8988T (cell line): ENCODE measurements at regions not wholly inside any gene's neighbourhood (a gene's known extent, or its start where the extent isn't known, plus 50 kb on each side); places are given as distances from the start of the nearest gene placed in this dataset.

Experiments used
- DNase-seq: peaks from one replicate; pipeline ENCODE4 v3.0.0; 2011

DNA sequence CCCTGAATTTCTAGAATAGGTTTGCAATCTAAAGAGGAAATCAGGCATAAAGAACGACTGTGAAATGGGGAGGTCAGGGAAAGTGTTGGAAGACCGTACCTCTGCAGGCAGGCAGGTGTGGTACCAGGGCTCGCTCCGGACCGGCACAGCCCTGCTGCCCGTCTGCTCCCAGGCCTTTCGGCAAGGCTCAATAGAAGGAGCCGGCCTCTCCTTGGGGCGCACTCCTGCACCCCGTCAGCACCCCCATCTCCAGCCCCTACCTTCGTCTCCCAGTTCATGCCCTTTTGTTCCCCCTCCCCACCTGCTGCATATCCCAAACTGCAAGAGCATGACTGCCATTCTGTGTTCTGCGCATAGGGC, 139.8 kb upstream of the SOX1 start:
- DNase-seq: no peak

DNA sequence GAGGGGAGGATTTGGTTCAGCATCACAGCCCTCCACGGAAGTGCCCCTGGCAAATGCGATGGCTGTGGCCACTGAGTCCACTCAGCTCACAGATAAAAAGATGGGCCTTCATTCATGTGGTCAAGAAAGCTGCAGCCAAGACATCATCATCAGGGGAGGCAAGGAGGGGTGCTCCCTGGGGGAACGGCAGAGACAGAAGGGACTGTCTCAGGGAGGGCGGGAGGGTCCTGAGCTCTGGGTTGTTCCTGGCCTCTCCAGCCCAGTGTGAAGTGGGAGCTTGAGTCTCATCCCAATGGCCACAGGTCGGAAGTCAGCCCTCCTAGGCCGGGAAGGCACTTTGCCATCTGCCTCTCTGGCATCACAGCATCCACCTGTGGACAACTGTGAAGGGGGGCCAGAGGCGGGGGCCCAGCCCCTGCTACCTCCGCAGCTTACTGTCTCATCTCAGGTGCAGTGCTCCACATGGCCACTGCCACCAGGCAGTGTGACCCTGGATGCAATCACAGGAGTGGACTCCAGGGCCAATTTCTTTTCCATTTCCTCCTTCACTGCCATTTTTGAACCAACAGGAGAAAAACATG, 137.8 kb upstream of the SOX1 start:
- no peak for DNase-seq

DNA sequence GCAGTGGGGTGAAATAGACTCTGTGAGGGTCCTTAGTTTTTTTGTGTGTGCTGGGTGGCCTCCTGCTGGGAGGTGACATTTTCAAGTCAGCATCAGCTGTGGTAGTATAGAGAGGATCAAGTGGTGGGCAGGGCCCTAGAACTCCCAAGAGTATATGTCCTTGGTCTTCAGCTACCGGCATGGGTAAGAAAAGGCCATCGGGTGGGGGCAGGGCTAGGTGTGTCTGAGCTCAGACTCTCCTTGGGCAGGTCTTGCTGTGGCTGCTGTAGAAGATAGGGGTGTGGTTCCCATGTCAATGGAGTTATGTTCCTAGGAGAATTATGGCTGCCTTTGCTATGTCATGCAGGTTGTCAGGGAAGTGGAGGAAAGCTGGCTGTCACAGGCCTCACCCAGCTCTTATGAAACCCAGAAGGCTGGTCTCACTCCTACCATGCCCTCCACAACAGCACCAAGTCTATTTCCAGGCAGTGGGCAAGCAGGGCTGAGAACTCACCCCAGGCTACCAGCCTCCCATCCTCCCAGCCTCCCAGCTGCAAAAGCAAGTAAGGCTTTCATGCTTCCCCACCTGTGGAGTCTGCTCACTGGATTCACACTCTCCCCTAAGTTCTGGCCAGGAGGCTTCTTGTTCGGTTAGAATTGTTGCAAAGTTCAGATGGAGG, 130.6 kb upstream of the SOX1 start:
- no peak for DNase-seq

DNA sequence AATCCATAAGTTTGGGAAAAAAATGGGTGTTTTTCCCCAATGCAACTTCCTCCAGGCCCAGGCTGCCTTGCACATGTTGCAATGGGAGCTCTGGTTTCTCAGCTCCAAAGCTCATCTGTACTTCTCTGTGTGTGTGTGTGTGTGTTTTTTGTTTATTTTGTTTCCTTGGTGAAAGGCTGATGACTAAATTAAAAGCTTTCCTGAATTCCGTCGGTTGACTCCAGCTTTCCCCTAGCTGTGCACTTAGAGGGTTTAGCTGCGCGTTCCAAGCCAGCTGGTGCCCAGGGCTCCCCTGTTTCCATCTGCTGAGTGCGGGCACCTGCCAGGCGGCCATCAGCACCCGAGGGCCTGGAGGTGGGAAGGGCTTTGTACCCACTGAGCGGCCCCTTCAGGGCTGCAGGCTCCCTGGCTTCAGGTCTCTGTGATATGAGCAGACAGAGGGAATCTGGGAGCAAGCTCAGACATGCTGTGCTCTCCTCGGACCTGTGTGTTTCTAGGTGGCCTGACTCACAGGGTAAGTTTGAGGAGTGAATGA, 129.1 kb upstream of the SOX1 start:
- DNase-seq: no peak

DNA sequence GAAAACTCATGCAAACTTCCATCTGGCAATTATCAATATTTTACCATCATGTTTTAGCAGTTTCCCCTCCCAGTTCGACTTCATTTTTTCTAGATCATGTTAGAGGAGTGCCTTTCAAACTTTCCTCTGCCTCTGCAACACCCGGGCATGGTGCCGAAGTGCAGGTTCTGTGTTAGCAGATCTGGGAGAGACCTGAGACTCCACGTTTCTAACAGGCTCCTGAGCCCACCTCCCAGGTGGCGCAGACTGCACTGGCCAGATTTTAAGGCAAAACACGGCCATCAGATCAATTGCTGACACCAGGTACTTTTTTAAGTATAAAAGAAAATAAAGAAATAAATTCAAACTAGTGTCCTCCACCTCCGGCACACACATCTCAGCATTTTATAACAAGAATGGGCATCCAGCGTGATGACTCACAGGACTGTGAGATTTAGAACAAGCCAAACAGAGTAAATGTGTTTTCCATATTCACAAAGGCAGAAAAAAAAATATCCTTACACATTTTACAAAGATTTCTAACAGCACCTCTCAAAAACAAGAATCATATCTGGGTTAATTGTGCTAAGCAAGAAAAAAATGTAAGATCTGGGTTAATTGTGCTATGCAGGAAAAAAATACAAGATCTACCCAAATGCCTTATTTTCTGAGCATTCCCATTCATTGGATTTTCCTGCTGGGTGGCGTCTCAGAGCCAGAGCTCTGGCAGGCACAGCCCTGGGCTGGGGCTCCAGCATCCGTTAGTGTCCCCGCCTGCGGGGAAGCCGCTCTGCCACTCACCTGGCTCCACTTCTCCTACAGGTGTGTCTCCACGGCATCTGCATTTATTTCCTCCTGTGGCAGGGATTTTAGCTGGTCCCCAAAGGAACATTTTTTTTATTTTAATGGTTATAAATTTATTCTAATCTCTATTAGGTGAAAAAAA, 127.9 kb upstream of the SOX1 start:
- no peak for DNase-seq

DNA sequence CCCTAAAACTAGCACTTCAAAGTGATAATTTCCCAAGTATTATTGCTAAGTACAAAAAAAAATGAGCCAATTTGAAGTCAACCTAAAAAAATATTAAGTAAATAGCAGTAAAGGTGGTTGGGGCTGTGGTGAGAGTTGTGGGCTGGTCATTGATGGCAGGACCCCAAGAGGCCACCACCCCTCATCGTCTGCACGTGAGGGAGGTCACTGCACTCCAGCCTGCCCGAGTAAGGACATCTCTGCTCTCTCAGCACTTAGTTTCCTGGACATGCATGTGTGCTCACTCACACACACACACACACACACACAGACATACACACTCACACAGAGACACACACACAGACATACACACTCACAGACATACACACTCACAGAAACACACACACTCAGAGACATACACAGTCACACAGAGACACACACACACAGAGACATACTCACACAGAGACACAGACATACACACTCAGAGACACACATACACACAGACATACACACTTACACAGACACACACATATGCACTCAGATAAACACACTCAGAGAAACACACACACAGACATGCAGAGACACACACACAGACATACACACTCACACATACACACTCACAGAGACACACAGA, 127.2 kb upstream of the SOX1 start:
- no peak for DNase-seq

DNA sequence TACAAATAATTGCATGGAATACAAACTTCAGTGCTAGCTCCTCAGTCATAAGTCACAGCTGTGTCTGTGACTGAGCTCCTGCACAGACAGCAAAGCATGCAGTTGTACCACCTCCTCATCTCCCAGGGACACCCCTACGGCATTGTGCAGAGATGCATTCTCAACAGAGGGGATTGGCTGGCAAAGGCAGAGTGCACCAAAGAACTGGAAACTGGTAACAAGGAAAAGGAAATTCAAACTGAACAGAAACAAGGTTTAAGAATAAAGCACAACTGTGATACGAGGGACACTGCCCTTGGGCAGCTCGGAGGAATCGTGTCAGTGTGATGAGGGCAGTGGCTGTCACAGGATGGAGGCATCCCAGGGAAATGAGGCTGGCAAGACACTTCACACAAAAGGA, 126.1 kb upstream of the SOX1 start:
- DNase-seq: no peak

DNA sequence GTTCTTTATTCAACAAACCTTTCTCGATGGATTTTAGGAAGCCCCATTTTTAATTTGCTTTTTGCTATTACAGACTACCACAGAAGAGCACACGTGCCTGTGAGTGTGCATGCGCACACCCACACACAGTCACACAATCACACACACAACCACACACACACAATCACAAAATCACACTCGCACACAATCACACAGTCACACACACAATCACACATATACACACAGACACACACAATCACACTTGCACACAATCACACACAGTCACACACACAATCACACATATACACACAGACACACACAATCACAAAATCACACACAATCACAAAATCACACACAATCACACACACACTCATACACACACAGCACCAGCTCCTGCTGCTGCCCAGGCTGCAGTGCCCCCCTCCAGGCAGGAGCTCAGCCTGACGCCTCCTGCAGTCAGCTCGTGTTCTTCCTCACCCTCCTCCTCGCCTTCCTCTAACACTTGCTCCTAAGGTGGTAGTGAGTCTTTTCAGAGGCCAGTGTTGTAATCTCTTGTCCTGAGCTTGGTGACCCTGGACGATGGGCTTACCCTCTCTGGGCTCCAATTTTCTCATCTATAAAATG, 125.0 kb upstream of the SOX1 start:
- no peak for DNase-seq

DNA sequence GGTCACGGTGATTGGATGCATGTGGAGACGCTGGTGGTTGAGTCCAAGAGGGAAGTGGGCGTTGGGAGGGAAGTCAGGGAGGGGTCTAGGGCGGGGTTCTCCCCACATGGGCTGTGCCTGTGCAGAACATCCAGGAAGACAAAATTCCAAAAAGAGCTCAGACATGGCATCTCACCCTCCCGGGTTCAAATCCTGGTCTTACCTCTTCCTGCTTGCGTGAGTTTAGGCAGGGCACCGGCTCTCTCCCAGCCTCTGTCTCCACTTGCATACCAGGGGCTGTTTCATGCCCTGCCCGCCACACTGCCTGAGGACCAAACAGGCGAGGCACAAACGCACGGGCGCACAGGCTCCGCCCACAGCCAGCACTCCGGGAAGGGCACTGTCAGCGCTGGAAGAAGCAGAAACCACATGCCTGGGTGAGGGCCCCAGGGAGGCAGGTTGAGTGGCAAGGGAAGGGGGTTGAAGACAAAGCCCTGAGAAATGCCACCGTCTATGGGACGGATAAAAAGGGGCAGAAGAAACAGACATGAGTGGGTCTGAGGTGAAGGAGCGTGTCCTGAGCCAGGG, 123.6 kb upstream of the SOX1 start:
- no peak for DNase-seq

DNA sequence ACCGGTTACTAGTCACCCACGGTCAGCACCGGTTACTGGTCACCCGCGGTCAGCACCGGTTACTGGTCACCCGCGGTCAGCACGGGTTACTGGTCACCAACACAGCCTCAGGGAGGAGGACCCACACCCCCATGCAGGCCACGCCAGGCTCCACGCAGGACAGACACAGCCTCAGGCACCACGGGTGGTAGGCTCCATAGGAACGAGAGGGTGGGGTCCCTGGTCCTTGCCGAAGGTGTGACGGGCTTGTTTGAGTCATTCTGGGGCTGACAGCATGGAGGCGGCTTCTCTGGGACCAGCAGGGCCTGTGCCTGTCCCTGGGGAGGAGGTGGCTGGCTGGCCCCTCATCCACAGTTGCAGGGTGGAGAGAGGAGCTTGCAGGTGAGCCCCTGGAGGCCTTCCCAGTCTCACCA, 122.8 kb upstream of the SOX1 start:
- no peak for DNase-seq

DNA sequence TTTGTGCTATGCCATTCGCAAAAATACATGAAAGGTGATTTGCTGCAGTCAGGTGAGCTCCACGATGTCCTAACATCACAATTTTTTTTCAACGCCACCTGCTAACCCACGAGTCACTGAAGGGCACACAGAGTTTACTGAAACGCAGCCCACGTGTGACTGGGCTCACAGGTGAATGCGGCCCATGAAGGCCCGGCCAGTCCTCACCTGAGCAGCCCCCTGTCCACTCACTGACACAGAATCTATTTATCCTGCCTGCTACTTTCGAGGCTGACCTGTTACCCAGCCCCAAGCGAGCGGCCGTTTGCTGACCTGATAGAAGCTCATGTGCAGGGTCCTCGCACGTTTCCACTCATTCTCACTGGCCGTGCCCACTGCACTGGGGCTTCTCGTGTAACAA, 121.9 kb upstream of the SOX1 start:
- DNase-seq: no peak

DNA sequence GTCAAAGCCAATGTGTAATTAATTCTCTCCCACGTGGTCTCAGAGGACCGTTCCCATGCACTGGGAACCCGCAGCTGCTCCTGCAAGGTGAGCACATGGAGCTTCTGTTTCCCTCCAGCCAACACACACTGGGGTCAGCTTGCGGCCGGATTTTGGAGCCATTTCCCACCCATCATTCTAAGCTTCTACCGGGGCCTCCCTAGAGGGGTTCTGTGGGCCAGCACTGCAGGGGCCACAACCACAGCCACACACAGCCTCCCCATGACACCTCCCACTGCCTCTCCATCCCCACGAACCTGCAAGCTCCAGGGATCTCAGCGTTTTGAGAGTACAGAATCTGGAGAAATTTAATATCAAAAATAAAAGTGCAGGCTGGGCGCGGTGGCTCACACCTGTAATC, 120.7 kb upstream of the SOX1 start:
- no peak for DNase-seq

DNA sequence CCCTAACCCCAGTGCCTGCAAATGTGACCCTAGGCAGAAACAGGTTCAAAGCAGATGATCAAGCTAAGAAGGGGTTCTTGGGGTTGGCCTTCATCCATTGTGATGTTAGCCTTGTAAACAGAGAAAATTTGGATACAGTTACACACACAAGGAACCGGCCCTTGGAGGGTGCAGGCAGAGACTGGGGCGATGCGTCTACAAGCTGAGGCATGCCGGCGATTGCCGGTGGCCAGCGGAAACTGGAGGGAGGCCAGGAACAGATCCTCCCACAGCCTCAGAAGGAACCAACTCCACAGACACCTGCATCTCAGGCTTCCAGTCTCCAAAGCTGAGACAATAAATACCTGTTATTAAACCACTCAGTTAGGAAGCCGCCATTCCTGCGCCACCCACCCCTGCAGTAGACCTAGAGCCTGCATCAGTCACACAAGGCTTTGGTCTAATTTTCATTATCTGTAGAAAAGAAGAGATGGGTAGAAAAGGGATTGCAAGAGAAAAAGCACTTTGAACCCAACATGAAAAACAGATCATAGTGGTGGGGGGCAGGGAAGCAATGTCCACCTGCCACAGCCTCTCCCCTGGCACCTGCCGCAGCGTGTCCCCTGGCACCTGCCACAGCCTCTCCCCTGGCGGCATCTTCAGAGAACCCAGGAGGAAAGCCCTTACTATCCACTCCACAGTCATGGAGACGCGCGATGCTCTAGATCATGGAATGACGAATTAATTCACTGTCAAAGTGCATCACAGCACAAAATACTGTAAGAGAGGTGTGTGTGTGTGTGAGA, 119.7 kb upstream of the SOX1 start:
- DNase-seq: no peak

DNA sequence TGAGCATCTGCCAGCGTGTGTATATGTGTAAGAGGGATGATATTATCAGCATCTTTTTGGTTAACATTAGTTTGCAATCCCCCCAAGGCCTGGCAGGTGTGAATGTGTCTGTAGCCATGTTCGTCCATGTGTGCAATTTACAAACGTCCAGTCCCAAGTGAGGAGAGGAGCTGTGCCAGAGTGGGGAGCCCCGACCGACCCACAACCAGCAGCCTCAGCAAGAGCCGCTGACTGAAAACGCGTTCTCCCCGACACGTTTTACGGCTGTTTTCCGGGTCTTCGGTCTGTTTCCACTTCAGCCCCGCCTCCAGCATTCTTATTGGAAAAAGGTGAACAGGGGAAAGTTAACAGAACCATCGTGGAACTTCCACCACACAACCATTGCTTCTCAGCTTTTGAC, 119.1 kb upstream of the SOX1 start:
- no peak for DNase-seq

DNA sequence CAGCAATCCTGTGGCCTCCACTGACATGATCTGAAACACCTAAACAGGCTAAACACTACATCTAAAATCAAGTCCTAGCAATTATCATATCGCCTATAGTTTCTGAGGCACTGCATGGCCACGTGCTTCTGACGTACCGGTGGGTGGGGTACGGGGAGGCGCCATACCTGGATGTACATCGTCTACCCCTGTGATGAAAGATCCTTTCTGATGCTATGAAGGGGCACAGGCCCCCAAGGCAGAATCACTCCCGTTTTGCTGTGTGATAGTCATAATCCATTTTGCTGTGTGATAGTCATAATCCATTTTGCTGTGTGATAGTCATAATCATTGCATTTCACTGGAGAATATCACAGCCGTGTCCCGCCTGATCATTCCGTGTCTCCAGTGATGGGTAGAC, 118.7 kb upstream of the SOX1 start:
- DNase-seq: no peak

DNA sequence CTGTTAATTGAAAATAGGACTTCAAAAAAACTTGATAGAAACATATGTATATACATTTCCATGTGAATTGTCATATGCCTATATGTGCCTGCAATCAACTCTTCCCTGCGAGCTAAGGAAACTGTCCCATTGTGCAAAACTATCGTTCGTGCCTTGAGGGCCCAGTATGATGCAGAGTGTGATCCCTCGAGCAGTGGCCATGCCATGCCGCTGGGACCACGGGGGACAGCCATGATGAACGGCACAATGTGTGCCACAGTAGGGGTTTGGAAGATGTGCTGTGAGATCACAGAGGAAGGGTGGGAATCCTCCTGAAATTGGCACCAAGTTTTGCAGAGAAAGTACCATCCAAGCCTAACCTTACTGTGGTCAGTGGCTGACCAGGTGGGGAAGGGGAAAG, 118.1 kb upstream of the SOX1 start:
- no peak for DNase-seq

DNA sequence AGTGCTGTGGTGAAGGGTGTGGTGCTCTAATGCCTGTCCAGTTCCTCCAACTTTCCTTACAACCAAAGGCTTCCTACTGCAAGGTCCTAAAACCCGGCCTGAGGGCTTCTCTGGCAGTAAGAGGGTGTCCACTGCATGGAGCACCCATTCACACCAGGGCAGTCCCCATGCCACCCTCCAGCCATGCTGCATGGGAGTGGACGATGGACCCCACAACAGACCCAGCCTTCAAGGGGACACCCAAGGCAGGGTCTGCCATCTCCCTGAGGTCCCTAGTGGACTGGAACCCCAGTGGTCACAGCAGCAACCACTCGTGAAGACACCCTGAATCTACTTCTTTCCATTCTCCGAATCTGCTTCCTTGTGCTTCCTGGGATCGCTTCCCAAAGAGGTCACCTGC, 117.6 kb upstream of the SOX1 start:
- no peak for DNase-seq

DNA sequence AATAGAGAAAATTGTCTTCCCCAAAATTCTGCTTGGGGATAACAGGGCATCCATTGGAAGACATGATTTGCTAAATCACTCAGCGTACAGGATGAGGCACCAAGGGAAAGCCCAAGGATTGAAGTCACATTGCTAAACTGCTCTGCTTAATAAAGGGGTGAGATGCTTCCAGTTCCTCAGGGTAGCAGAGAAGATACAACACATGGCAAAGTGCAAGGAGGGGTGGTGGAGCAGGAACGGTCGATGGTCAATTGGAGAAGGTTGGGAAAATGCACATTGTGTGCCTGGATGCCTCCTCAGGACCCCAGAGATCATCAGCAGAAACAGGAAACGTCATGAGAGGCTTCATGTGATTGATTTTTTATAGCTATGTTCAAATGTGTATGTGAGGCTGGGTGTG, 116.3 kb upstream of the SOX1 start:
- no peak for DNase-seq

DNA sequence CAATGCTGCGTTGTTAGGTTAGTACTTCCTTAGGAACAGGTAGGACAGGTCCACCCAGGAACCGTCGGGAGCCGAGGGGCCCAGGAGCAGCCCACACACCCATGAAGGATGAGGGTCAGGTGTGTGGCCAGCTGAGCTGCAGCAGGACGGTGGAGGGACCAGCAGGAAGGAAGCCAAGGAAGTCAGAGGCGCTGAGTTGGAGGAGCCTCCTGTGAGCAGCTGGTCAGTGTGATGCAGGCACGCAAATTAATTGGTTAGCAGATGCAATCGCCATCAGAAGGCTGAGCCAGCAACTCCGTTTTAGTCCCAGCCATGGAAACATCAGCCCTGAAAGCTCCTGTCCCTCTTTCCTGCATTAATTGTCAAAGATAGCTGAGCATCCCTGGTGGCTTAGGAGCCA, 114.9 kb upstream of the SOX1 start:
- no peak for DNase-seq

DNA sequence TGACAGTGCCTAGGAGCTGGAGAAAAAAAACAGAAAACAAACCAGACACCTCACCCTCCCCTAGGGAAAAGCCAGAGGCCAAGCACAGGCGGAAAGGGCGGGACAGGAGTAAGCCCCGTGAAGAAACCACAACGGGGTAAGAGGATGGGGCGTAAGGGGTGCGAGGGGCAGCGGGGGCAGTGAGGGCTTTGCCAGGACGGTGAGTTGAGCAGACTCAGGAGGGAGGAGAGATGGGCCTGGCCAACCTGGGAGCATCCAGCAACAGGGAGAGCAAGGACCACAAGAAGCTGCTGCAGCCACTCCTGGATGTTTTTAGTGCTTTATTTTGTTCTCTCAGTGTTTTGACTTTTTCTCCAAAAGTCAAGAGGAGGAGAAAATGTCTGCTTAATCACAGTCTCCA, 114.1 kb upstream of the SOX1 start:
- DNase-seq: no peak

DNA sequence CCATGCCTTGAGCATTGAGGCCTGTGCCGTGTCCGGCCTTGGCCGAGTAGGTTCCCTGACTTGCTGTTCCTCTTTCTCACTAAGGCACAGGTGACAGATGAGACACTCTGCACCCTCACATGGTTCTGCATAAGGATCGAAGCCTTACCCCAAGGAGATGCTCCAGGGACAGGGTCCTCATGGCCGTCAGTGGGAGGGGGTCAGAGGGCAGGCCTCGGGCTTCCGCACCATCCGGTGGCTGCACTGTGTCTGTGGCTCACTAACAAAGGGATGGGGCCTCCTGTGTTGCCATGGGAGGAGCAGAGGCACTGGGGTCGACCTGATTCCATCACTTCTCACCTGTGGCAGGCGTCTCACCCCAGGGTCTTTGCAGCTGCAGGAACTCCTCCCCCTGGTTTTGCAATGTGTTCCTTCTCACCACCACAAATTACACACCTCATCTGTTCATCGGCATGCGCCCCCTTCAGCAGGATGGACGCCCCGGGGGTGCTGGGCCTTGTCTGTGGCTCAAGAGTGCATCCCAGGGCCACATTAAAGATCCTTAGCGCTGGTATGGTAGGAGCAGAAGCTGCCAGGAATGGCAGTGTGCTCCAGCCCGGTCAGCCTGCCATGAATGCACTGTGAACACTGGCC, 113.3 kb upstream of the SOX1 start:
- no peak for DNase-seq
